ENCODE measurements at regions not wholly inside any gene's neighbourhood (a gene's known extent, or its start where the extent isn't known, plus 50 kb on each side); places are given as distances from the start of the nearest gene placed in this dataset.

GRCh38 chr5:44932922-44933585 is 124.3 kb downstream of the MRPS30 start:
- no peak for TF ChIP-seq POLR2A (IDR thresholded peaks at IDR 0.05)
- TF ChIP-seq CTCF (IDR thresholded peaks at IDR 0.05) = no peak
- no peak for TF ChIP-seq EP300 (IDR thresholded peaks at IDR 0.05)
- no peak for TF ChIP-seq POLR2AphosphoS5 (IDR thresholded peaks at IDR 0.05)
